Vagina (tissue), 2 donors: ENCODE measurements at regions not wholly inside any gene's neighbourhood (a gene's known extent, or its start where the extent isn't known, plus 50 kb on each side); places are given as distances from the start of the nearest gene placed in this dataset.

ENCODE experiments used
- CTCF ChIP-seq, 3 experiments: fragments of 450-650 bp in 2 of 3; fragments of 200-600 bp in 1 of 3; sonication (generic) in 1 of 3; IDR thresholded peaks; one replicate each; pipeline ENCODE4 v1.5.1; 2017 to 2019; ENCODE audit warnings: antibody characterized with exemption in 3 of 3, mild to moderate bottlenecking in 2 of 3, moderate library complexity in 2 of 3
- POLR2A ChIP-seq, 2 donors: fragments of 450-650 bp; IDR thresholded peaks; one replicate each; pipeline ENCODE4 v1.6.1; 2017; ENCODE audit warnings: antibody characterized with exemption in 2 of 2, mild to moderate bottlenecking in 2 of 2, moderate library complexity in 2 of 2
- POLR2AphosphoS5 ChIP-seq, 2 donors: sonication (generic); formaldehyde crosslinking; IDR thresholded peaks; one replicate each; pipeline ENCODE4 v1.9.0; 2017; ENCODE audit warnings: antibody characterized with exemption in 2 of 2, mild to moderate bottlenecking in 2 of 2, low read depth in 1 of 2; ENCODE audit not compliant: insufficient read depth in 1 of 2

- TF ChIP-seq CTCF (IDR thresholded peaks at IDR 0.05) (no peak), POLR2AphosphoS5 (IDR thresholded peaks at IDR 0.05; ENCODE audit: insufficient read depth in 1 of 2, low read depth in 1 of 2) (no peak), POLR2A (IDR thresholded peaks at IDR 0.05) (no peak)
These were observed 83.5 kb upstream of the BOD1 start for GRCh38 chr5:173699966-173700365.
